ENCODE measurements at regions not wholly inside any gene's neighbourhood (a gene's known extent, or its start where the extent isn't known, plus 50 kb on each side); places are given as distances from the start of the nearest gene placed in this dataset.
A peak's percentile ranks its signal among the peaks of the same experiment; 100 is the strongest.
"Not testable (repeated sequence)": the region's sequence is repeated elsewhere in the genome, so short reads cannot be mapped to it uniquely, and the experiment has no call there.

DNA sequence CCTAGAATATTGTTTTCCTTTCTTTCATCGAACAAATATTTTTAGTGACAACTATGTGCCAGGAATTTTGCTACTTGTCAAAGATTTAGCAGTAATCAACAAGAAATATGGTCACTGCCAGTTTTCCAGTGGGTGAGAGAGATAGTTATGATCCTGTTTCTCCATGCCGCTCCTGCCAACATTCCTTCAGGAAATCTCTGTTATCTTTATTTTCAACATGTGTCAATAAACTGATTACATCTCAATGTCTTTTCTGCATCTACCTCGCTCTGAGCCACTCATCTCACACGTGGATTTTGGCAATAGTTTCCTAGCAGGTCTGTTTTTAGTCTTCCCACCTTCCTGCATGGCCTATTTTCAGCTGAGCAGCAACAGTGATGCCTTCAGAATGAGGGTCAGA is 650.0 kb upstream of the STXBP6 start:
- DNase-seq, result no peak

- no peak for DNase-seq
Observed at GRCh38 chr14:25698111-25698510, 648.2 kb upstream of the STXBP6 start.

GRCh38 chr14:25696176-25696575 is 646.2 kb upstream of the STXBP6 start:
- DNase-seq, result no peak

DNA sequence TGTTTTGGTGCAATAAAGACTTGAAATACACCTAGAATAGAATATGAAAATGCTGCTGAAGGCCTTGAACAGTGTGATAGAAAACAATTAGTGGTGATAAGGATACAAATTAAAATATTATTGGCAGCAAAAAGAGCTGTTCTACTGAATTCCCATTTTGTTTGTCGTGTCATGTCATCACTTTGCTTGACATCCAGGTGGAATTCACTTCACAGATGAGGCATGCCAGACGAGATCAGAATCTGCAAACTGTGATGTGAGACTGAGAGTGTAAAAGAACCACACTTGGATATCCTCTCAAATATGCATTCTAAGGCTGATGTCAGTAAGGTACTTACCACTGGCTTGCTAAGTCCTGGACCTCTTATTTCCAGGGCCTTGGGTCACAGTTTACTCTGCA is 635.1 kb upstream of the STXBP6 start:
- DNase-seq, result no peak

GRCh38 chr14:25680934-25681333 is 631.0 kb upstream of the STXBP6 start:
- no peak for DNase-seq

DNA sequence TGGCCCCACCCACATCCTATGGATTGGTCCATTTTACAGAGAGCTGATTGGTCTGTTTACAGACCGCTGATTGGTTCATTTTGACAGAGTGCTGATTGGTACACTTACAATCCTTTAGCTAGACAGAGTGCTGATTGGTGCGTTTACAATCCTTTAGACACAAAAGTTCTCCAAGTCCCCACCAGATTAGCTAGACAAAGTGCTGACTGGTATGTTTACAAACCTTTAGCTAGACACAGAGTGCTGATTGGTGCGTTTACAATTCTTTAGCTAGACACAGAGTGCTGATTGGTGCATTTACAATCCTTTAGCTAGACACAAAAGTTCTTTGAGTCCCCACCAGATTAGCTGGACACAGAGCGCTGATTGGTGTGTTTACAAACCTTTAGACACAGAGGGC is 630.6 kb upstream of the STXBP6 start:
- not testable (repeated sequence) for DNase-seq

DNA sequence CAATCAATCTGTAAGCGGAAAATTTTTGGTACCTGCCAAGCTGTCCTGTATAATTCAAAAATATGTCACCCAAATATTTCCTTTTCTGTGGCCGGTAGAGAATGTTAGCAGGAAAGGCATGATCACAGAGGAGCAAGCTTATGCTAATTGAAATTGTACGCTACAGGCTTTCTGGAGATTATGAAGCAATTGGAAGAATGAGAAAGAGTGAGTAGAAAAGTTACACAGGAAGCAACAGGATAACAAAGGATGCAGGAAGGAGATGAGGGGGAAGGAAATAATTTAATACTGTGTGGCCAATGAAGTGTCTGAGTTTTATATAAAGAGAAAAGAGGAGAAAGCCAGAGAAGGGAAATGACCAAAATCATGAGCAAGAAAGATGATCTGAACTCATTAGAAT is 627.2 kb upstream of the STXBP6 start:
- no peak for DNase-seq

GRCh38 chr14:25667387-25667786 is 617.4 kb upstream of the STXBP6 start:
- DNase-seq, result no peak

DNA sequence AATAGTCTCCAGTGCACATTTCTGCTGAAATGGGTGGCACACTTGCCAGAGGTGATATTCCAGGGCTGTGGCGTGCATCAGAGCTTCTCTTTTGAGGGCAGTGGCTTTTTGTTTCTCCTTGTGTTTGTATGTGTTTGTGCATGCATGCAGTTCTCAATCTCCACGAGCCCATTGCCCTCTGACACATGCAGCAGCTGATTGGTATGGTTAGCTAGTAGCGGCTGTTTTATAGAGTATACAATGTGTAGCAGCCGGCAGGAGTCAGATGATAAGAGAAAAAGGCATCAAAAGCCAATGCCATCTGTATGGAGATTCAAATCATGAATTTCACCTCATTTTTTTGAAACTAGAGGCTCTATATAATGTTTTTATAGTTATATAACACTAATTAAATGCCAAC is 616.9 kb upstream of the STXBP6 start:
- no peak for DNase-seq

DNA sequence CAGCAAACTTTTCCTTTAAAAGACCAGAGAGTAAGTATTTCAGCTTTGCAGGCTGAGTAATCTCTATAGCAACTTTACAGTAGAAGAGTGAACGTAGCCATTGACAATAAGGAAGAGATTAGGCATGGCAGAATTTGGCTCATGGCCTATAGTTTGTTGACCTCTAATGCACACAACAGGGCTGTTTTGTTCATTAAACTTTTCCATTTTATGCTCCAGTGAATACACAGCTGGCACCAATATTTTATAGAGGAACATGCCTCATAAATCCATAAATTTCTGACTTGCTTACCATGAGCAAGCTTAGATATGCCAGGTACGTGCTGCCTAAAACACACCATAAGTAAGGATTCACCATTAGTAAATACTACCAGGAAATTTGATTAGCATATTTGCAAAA is 609.0 kb upstream of the STXBP6 start:
- no peak for DNase-seq

DNA sequence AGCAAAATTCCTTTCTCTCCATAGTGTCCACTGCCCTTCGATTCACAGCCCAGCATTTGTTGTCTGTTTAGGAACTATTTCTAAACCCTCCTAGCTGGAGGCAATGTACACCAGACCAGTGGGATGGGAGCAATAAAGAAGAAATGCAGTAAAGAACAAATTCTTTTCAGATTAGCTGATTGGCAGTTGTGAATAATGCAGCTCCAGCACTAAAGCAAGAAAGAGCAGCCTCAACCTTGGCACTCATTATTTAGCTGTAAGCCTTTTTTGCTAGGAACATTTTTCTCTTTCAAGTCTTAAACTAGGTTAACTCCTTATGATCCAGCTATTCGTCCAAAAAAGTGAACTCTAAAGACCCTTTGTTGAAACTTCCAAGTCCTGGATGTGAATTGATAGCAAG is 580.5 kb upstream of the STXBP6 start:
- no peak for DNase-seq

- peak; percentile 61 for DNase-seq
Observed at GRCh38 chr14:25628978-25629377, 579.0 kb upstream of the STXBP6 start.

DNA sequence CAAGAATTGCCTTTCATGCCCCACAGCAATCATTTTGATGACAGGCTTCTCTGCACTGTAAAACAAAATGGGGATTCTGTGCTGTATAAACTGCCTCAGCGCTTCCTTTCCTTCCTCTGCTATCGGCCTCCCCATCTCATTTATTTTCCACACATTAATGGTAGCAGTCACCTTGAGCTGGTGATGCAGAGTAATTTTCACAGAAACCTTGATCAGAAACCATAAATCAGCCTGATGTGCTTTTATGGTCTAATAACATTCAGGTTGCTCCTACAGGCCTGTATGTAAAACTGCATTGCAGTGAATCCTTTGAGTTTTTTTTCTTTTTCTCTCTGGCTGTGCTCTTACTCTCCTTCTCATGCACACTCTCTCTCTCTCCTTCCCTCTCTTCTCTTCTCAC is 578.4 kb upstream of the STXBP6 start:
- no peak for DNase-seq

- DNase-seq, result no peak
Observed at GRCh38 chr14:25626986-25627385, 577.0 kb upstream of the STXBP6 start.

GRCh38 chr14:25622763-25623162 is 572.8 kb upstream of the STXBP6 start:
- DNase-seq, result no peak

DNA sequence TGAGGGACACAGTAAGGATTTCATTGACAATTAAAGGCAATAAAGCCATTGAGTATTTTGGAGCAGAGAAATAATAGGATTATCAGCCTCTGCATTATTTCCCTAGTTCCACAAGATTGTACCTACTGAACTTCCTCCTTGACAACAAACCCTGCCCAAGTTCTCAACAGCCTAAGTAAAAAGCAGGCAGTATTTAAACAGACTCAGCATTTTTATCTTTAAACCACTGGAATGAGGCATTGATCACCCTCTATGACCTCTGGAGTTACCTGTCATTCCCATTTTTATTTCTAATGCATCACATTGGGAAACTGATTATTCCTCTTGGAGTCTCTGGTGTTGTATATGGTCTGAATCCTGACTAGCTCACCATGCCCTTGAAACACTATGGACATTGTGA is 570.6 kb upstream of the STXBP6 start:
- DNase-seq, result no peak

DNA sequence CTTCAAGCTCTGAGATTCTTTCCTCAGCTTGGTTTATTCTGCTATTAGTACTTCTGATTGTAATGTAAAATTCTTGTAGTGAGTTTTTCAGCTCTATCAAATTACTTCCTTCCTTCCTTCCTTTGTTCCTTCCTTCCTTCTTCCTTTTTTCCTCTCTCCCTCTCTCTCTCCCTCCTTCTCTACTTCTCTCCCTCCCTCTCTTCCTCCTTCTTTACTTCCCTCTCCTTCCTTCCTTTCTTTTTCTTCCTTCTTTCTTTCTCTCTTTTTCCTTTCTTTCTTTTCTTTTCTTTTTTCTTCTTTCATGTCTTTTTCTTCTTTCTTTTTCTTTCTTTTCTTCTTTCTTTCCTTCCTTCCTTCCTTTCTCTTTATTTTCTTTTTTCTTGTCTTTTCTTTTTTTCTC is 565.2 kb upstream of the STXBP6 start:
- no peak for DNase-seq

- DNase-seq, result no peak
Observed at GRCh38 chr14:25607192-25607591, 557.2 kb upstream of the STXBP6 start.

DNA sequence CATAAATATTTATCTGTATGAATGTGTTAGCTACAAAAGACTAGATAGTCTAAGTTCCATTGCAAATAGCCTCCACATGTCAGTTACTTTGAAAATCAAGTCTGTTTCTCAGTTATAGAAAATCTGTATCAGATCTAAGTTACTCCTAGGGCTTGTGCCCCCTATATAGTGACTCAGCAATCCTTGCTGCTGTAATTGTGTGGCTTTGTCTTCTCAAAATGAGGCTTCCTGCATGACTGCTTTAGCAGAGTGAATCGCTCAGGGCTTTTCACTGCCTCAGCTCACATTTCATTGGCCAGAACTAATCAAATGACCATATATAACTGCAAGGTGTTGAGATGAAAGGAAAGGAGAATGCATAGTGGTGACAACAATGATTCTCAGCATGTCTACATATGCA is 552.2 kb upstream of the STXBP6 start:
- DNase-seq, result no peak

DNA sequence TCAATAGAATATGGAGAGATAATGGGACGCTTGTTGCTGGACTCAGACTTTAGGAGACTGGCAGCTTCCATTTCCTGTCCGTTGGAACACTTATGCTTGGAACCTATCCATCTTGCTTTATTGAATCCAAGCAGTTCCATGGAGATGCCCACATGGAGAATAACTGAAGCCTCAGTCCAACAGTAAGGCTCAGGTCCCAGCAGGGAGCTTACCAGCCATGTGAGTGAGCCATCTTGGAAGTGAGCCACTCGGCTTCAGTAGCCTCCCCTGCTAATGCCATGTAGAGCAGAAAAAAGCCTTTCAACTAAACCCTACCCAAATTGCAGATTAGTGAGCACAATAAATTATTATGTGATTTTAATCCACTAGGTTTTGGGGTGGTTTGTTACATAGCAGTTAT is 538.8 kb upstream of the STXBP6 start:
- DNase-seq, result no peak

DNA sequence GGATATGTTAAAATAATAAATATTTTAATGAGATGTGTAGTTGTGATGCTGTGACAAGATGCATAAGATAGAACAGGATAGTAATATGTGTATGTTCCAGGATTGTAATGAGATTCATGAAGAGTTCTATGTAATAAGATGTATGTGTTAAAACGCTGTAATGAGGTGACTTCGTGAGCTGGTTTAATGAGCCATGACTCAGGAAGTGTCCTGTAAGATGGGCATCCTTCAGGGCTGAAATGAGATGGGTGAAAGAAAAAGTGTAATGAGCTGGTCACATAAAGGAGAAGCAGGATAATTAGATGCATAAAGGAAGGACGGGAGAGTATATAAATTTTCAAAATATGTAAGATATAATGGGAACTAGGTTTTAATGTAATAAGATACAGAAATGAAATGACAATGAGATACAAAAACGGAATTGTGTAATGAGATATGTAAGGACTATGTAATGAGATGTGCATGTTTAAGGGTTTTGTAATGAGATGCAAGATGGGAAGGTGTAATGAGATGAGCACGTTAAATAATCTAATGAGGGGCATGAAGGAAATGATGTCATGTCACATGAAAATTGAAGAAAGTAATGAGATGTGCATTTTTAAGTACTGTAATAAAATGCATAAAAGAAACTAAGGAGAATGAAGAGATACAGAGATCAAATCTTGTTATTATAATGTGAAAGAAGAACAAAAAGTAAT is 524.8 kb upstream of the STXBP6 start:
- no peak for DNase-seq

GRCh38 chr14:25570483-25570882 is 520.5 kb upstream of the STXBP6 start:
- no peak for DNase-seq

GRCh38 chr14:25557466-25557865 is 507.5 kb upstream of the STXBP6 start:
- no peak for DNase-seq

DNA sequence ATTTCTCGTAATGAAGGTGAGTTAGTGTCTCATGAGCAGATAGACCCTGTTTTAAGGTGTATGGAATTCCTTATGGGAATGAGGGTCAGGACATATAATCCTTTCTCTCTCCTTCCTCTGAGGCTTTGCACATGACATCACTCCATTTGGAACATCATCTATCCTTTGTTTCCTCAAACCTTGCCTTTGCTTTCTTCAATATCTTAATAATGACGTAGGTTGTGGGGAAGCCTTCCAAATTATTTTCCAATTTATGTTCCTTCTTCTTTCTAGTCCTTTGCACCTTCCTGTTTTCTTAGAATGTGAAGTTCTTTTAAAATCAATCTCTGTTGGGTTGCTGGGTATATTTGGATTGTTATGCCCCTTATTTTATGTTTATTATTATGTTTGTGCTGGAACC is 502.9 kb upstream of the STXBP6 start:
- no peak for DNase-seq

DNA sequence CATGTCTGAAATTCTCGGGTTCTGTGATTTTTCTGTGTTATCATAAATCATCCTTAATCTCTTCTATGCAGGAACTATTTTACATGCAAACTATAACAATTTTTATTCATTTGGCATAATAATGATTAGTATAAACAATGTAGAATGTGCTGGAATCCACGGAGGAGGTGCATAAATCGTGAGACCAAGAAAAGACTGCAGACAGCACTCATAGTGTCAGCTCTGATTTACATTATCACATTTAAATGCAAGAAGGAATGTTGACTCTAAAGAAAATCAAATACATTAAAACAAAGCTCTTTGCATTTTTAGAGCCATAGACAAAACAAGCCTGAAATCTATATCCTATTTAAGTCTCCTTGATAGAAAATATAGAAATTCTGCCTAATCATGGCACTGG is 501.7 kb upstream of the STXBP6 start:
- DNase-seq, result no peak

DNA sequence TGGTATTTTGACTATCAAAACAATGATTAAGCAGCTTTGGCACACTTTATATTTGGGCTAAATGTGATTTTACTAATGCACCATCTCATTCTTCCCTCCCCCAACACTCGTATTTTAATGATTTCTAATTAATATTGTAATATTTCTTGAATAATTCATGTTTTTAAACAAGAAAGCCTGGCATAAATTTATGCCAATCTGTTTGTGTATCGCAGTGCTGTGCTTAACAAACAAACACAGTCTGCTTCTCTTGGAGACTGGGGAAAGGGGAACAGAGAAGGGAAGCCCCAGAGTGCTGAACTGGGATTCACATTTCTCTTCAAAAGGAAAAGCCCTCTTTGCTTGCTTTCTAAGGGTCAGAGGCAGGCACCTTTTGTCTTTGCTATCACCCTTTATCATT is 496.9 kb upstream of the STXBP6 start:
- DNase-seq, result no peak
